Mesendoderm (in vitro differentiated cells): ENCODE measurements at regions not wholly inside any gene's neighbourhood (a gene's known extent, or its start where the extent isn't known, plus 50 kb on each side); places are given as distances from the start of the nearest gene placed in this dataset.

Experiments used
- DNase-seq: peaks from one replicate; pipeline ENCODE4 v3.0.0; 2013
- H2AK5ac ChIP-seq: 2 replicates; pipeline ENCODE4 v1.6.1; 2013; ENCODE audit warnings: low read length, inconsistent platforms
- H2BK120ac ChIP-seq: 2 replicates; pipeline ENCODE4 v1.6.1; 2013; ENCODE audit warnings: low read depth, mild to moderate bottlenecking, low read length, moderate library complexity, mixed read lengths
- H2BK15ac ChIP-seq: replicated peaks from 2 replicates; pipeline ENCODE4 v1.6.1; 2013; ENCODE audit warnings: low read depth, mild to moderate bottlenecking, moderate library complexity
- H2BK5ac ChIP-seq: 2 replicates; pipeline ENCODE4 v1.6.1; 2013; ENCODE audit warnings: low read length, inconsistent platforms
- H3K18ac ChIP-seq: 2 replicates; pipeline ENCODE4 v1.6.1; 2013; ENCODE audit warnings: mild to moderate bottlenecking, low read length, mixed read lengths
- H3K23ac ChIP-seq: one replicate; pipeline ENCODE4 v1.6.1; 2013; ENCODE audit warnings: low read length
- H3K27ac ChIP-seq: 2 replicates; pipeline ENCODE4 v1.5.1; 2013; ENCODE audit warnings: low read depth, mild to moderate bottlenecking, inconsistent platforms, low read length, moderate library complexity
- H3K27me3 ChIP-seq: 2 replicates; pipeline ENCODE4 v1.6.1; 2013; ENCODE audit warnings: low read length, control low read depth, mild to moderate bottlenecking, inconsistent platforms; ENCODE audit not compliant: insufficient read depth, poor library complexity
- H3K36me3 ChIP-seq: 2 replicates; pipeline ENCODE4 v1.6.1; 2013; ENCODE audit warnings: low read length, inconsistent platforms; ENCODE audit not compliant: control insufficient read depth, insufficient read depth
- H3K4ac ChIP-seq: one replicate; pipeline ENCODE4 v1.6.1; 2013; ENCODE audit warnings: low read depth, mild to moderate bottlenecking, low read length, moderate library complexity
- H3K4me1 ChIP-seq: 2 replicates; pipeline ENCODE4 v1.6.1; 2013; ENCODE audit warnings: low read depth, low read length, inconsistent platforms; ENCODE audit not compliant: control insufficient read depth
- H3K4me2 ChIP-seq: 2 replicates; pipeline ENCODE4 v1.6.1; 2013; ENCODE audit warnings: low read length
- H3K4me3 ChIP-seq: 2 replicates; pipeline ENCODE4 v1.5.1; 2013; ENCODE audit warnings: mild to moderate bottlenecking, low read length
- H3K56ac ChIP-seq: one replicate; pipeline ENCODE4 v1.6.1; 2013; ENCODE audit warnings: low read length
- H3K79me1 ChIP-seq: 2 replicates; pipeline ENCODE4 v1.6.1; 2013; ENCODE audit warnings: low read length, inconsistent platforms
- H3K79me2 ChIP-seq: 2 replicates; pipeline ENCODE4 v1.6.1; 2013; ENCODE audit warnings: mild to moderate bottlenecking, low read length; ENCODE audit not compliant: control insufficient read depth, insufficient read depth
- H3K9ac ChIP-seq: 2 replicates; pipeline ENCODE4 v1.6.1; 2013; ENCODE audit warnings: low read length, inconsistent platforms
- H4K5ac ChIP-seq: one replicate; pipeline ENCODE4 v1.6.1; 2013; ENCODE audit warnings: low read length
- H4K8ac ChIP-seq: one replicate; pipeline ENCODE4 v1.6.1; 2013; ENCODE audit warnings: low read depth, mild to moderate bottlenecking, control low read depth, low read length, moderate library complexity
- WGBS: extraction: QIAGEN DNeasy Blood & Tissue Kit; methylation state at CpG from one replicate; pipeline ENCODE4 v1.1.7; 2013; ENCODE audit warnings: low lambda C conversion rate, missing lambda C conversion rate; ENCODE audit not compliant: insufficient coverage; ENCODE audit errors: extremely low coverage; 5-methylcytosine and 5-hydroxymethylcytosine counted together

- Histone ChIP-seq H3K4me1 (peaks cover 2% of the 10 kb centered on the region), H3K79me1 (no peaks in the 10 kb centered on the region), H2BK15ac (no peak overlapping the region), H3K27ac (no peak overlapping the region), H3K36me3 (no peaks in the 10 kb centered on the region), H3K18ac (no peak overlapping the region), H3K9ac (no peak overlapping the region), H4K5ac (no peak overlapping the region), H3K27me3 (no peaks in the 10 kb centered on the region), H3K79me2 (no peaks in the 10 kb centered on the region), H3K23ac (no peak overlapping the region), H4K8ac (no peak overlapping the region), H2AK5ac (no peak overlapping the region), H3K4me2 (no peak overlapping the region), H3K4ac (no peak overlapping the region), H2BK120ac (no peak overlapping the region), H3K56ac (no peak overlapping the region), H2BK5ac (no peak overlapping the region), H3K4me3 (no peak overlapping the region)
- no peak for DNase-seq
- no CpG with 5 or more reads among the region's 7 CpGs for WGBS
Observed at GRCh38 chr9:27664121-27664779, 91.0 kb upstream of the C9orf72 start.

DNA sequence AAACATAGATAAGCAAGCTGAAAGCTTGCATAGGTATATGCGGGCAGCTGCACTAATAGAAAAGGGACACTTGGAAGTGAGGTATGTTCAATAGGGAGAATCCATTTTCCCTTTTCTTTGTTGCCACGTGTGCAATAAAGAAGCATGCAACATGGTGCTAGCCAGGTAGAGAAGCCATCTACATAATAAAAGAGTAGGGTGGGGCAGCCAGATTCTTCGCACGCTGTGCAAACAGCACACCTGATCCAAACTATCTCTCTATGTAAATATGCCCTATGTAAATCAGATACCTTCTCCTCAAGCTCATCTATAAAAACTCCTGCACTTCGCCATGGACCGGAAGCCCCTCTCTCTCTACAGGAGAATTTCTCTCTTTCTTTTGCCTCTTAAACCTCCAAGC is 91.9 kb upstream of the C9orf72 start:
- Histone ChIP-seq H4K5ac (no peak overlapping the region), H3K27me3 (no peaks in the 10 kb centered on the region), H3K4me1 (peaks cover 2% of the 10 kb centered on the region), H3K4me3 (no peak overlapping the region), H3K18ac (no peak overlapping the region), H2BK15ac (no peak overlapping the region), H2BK5ac (no peak overlapping the region), H3K79me1 (no peaks in the 10 kb centered on the region), H3K56ac (no peak overlapping the region), H3K4me2 (no peak overlapping the region), H2BK120ac (no peak overlapping the region), H3K4ac (no peak overlapping the region), H3K27ac (no peak overlapping the region), H2AK5ac (no peak overlapping the region), H4K8ac (no peak overlapping the region), H3K36me3 (no peaks in the 10 kb centered on the region), H3K79me2 (no peaks in the 10 kb centered on the region), H3K23ac (no peak overlapping the region), H3K9ac (no peak overlapping the region)
- no CpG with 5 or more reads among the region's 6 CpGs for WGBS
- no peak for DNase-seq

GRCh38 chr9:27668280-27668679 is 95.0 kb upstream of the C9orf72 start:
- no peaks in the 10 kb centered on the region for H3K79me1 ChIP-seq
- no peak overlapping the region for H4K5ac ChIP-seq
- no peak overlapping the region for H3K27ac ChIP-seq
- DNase-seq, result no peak
- no peak overlapping the region for H3K18ac ChIP-seq
- no peak overlapping the region for H3K4me2 ChIP-seq
- H2BK120ac ChIP-seq, result no peak overlapping the region
- H3K4me3 ChIP-seq, result no peak overlapping the region
- no peak overlapping the region for H2AK5ac ChIP-seq
- H2BK15ac ChIP-seq, result no peak overlapping the region
- no peak overlapping the region for H3K56ac ChIP-seq
- no peak overlapping the region for H2BK5ac ChIP-seq
- H4K8ac ChIP-seq, result no peak overlapping the region
- H3K23ac ChIP-seq, result no peak overlapping the region
- peaks cover 2% of the 10 kb centered on the region for H3K4me1 ChIP-seq
- no peak overlapping the region for H3K9ac ChIP-seq
- H3K4ac ChIP-seq, result no peak overlapping the region
- no peaks in the 10 kb centered on the region for H3K27me3 ChIP-seq
- H3K79me2 ChIP-seq, result no peaks in the 10 kb centered on the region
- no peaks in the 10 kb centered on the region for H3K36me3 ChIP-seq

DNA sequence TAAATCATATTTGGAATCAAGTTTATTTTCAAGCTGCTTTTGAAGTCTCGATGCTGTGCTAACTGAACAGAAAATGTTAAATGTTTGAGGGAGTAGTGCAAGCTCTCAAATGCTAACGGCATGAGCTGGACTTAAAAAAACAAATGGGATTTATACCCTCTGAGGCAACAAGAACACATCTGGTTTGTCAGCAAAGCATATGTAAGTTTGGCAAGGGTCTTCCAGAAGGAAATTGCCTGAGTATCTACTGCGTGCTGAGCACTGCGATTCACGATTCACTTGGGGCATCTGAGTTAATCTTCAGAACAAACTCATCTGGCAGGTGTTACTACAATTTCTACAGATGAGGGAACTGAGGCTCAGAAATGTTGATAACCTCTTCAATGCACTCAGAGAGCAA is 98.4 kb upstream of the C9orf72 start:
- H3K27me3 ChIP-seq, result no peaks in the 10 kb centered on the region
- WGBS, result no CpG with 5 or more reads among the region's 5 CpGs
- H2BK5ac ChIP-seq, result no peak overlapping the region
- H4K5ac ChIP-seq, result no peak overlapping the region
- no peak overlapping the region for H2BK15ac ChIP-seq
- no peak overlapping the region for H3K4ac ChIP-seq
- H2AK5ac ChIP-seq, result no peak overlapping the region
- no peak overlapping the region for H3K4me3 ChIP-seq
- H3K79me1 ChIP-seq, result no peaks in the 10 kb centered on the region
- H3K4me2 ChIP-seq, result no peak overlapping the region
- no peak overlapping the region for H3K9ac ChIP-seq
- H3K23ac ChIP-seq, result no peak overlapping the region
- no peaks in the 10 kb centered on the region for H3K79me2 ChIP-seq
- H3K4me1 ChIP-seq, result peaks cover 3% of the 10 kb centered on the region
- no peak overlapping the region for H4K8ac ChIP-seq
- H3K18ac ChIP-seq, result no peak overlapping the region
- no peak overlapping the region for H3K56ac ChIP-seq
- H3K27ac ChIP-seq, result no peak overlapping the region
- no peaks in the 10 kb centered on the region for H3K36me3 ChIP-seq
- no peak overlapping the region for H2BK120ac ChIP-seq
- no peak for DNase-seq

- Histone ChIP-seq H2BK5ac (no peak overlapping the region), H3K36me3 (no peaks in the 10 kb centered on the region), H3K56ac (no peak overlapping the region), H4K8ac (no peak overlapping the region), H3K79me2 (no peaks in the 10 kb centered on the region), H3K23ac (no peak overlapping the region), H3K27ac (no peak overlapping the region), H2BK15ac (no peak overlapping the region), H3K4me2 (no peak overlapping the region), H2BK120ac (no peak overlapping the region), H2AK5ac (no peak overlapping the region), H4K5ac (no peak overlapping the region), H3K4me1 (peaks cover 3% of the 10 kb centered on the region), H3K4ac (no peak overlapping the region), H3K18ac (no peak overlapping the region), H3K27me3 (no peaks in the 10 kb centered on the region), H3K4me3 (no peak overlapping the region), H3K79me1 (no peaks in the 10 kb centered on the region), H3K9ac (no peak overlapping the region)
- no CpG with 5 or more reads among the region's 3 CpGs for whole genome bisulfite sequencing
- no peak for DNase-seq
Observed at GRCh38 chr9:27672718-27673117, 99.4 kb upstream of the C9orf72 start.

DNA sequence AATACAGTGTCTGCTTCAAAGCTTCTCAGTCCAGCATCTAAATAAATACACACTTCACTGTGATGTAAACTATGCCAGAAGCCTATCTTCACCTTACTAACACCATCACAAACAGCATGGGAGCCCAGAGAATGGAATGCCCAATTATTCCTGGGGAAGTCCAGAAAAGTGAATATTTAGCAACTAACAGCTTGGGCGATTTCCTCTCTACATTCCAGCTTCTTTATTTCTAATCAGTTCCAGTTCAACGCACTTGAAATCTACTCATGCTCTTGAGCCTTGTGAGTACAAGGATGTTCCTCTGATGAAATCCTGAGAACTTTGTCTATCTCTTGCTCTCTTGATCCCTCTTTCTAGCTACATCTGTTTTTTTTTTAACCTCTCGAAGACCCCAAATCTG is 100.4 kb upstream of the C9orf72 start:
- H3K79me2 ChIP-seq, result no peaks in the 10 kb centered on the region

More for the DNA sequence above, 100.4 kb upstream of the C9orf72 start:
- DNase-seq, result no peak
- Histone ChIP-seq H2BK120ac (no peak overlapping the region), H2BK15ac (no peak overlapping the region), H3K27me3 (no peaks in the 10 kb centered on the region), H3K56ac (no peak overlapping the region), H4K5ac (no peak overlapping the region), H3K4me3 (no peak overlapping the region), H2AK5ac (no peak overlapping the region), H3K4ac (no peak overlapping the region), H3K36me3 (no peaks in the 10 kb centered on the region), H3K4me2 (no peak overlapping the region), H3K4me1 (peaks cover 3% of the 10 kb centered on the region), H3K9ac (no peak overlapping the region), H3K23ac (no peak overlapping the region), H4K8ac (no peak overlapping the region), H2BK5ac (no peak overlapping the region), H3K18ac (no peak overlapping the region), H3K27ac (no peak overlapping the region), H3K79me1 (no peaks in the 10 kb centered on the region)
- 100% methylated on average over 1 of the region's 3 CpGs for WGBS
